ENCODE measurements at regions not wholly inside any gene's neighbourhood (a gene's known extent, or its start where the extent isn't known, plus 50 kb on each side); places are given as distances from the start of the nearest gene placed in this dataset.

DNA sequence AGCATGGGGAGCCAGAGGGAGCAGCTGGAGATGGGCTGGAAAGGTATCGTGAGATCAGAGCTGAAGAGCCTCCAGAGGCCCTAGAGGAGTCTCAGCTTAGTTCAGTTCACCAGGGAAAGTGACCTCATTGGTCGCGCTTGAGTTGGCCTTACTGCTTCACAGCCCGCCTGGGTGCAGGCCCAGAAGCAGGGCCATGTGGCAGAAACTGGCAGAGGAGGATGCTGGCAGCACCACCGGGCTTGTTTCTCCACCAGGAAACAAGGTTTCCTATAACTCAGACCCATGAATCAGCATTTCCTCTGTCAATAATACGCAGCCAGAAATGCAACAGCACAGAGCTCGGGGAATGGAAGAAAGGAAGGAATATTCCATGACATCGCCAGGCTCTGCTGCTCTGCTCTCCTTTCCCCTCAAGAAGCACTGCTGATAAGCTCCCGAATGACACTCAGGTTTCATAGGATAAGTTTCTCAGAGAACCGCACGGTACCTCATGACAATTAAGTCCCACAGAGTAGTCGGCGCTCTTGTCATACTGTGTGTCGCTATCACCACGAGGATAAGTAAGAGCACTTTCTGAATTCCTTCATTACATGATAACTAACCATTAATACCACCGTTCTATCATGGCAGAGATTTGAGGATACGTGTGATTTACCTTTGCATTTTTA, 147.1 kb upstream of the LPP start:
- Histone ChIP-seq H3K4me1 (ENCODE audit: control insufficient read depth in 4 of 4, insufficient read depth in 4 of 4, low read length in 3 of 4) (peaks cover 4 to 25% (median 23%) of the 10 kb centered on the region in 4 donors), H3K9me3 (ENCODE audit: control insufficient read depth in 4 of 4, low read length in 3 of 4) (peaks cover 0 to 9% (median 0%) of the 10 kb centered on the region in 4 donors), H3K27me3 (ENCODE audit: control insufficient read depth in 4 of 4, insufficient read depth in 4 of 4, low read length in 3 of 4) (no peaks in the 10 kb centered on the region), H3K9ac (ENCODE audit: low read depth in 1 of 2, low read length in 2 of 2) (no peak overlapping the region), H3K36me3 (ENCODE audit: control insufficient read depth in 4 of 4, insufficient read depth in 3 of 4, low read depth in 1 of 4, low read length in 3 of 4) (no peaks in the 10 kb centered on the region), H3K4me3 (ENCODE audit: low read depth in 1 of 3, low read length in 3 of 3) (no peak overlapping the region), H3K27ac (ENCODE audit: low read depth in 1 of 2, low read length in 2 of 2) (no peak overlapping the region)
- DNase-seq (ENCODE audit: low spot score), result no peak
- TF ChIP-seq RXRA (IDR thresholded peaks at IDR 0.05) (peak in 1 of 2 donors; percentile 8), ZBTB33 (IDR thresholded peaks at IDR 0.05) (no peak)
- 85% methylated on average over 17 of the region's 17 CpGs for WGBS

DNA sequence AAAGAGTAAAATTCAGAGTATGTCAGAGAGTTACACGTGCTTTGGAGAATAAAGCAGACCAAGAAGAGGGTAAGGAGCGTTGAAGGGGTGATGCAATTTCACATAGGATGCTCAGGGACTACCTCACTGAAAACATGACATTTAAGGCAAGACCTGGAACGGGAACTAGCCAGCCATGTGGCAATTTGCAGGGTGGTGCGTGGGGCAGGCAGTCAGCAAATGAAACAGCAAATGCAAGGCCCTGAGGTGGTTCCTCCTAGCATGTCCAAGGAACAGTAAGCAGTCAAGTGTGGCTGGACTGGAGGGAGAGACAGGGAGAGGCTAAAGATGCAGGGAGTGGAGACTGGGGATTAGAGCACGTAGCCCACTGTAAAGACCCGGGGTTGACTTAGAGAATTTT, 146.1 kb upstream of the LPP start:
- Histone ChIP-seq H3K36me3 (ENCODE audit: control insufficient read depth in 4 of 4, insufficient read depth in 3 of 4, low read depth in 1 of 4, low read length in 3 of 4) (no peaks in the 10 kb centered on the region), H3K27me3 (ENCODE audit: control insufficient read depth in 4 of 4, insufficient read depth in 4 of 4, low read length in 3 of 4) (no peaks in the 10 kb centered on the region), H3K9me3 (ENCODE audit: control insufficient read depth in 4 of 4, low read length in 3 of 4) (peaks cover 0 to 9% (median 0%) of the 10 kb centered on the region in 4 donors), H3K27ac (ENCODE audit: low read depth in 1 of 2, low read length in 2 of 2) (no peak overlapping the region), H3K4me3 (ENCODE audit: low read depth in 1 of 3, low read length in 3 of 3) (no peak overlapping the region), H3K4me1 (ENCODE audit: control insufficient read depth in 4 of 4, insufficient read depth in 4 of 4, low read length in 3 of 4) (peaks cover 1 to 14% (median 14%) of the 10 kb centered on the region in 4 donors), H3K9ac (ENCODE audit: low read depth in 1 of 2, low read length in 2 of 2) (no peak overlapping the region)
- 92% methylated on average over 6 of the region's 6 CpGs for WGBS
- DNase-seq (ENCODE audit: low spot score), result no peak
- TF ChIP-seq ZBTB33 (IDR thresholded peaks at IDR 0.05) (no peak), RAD21 (IDR thresholded peaks at IDR 0.05) (no peak)

DNA sequence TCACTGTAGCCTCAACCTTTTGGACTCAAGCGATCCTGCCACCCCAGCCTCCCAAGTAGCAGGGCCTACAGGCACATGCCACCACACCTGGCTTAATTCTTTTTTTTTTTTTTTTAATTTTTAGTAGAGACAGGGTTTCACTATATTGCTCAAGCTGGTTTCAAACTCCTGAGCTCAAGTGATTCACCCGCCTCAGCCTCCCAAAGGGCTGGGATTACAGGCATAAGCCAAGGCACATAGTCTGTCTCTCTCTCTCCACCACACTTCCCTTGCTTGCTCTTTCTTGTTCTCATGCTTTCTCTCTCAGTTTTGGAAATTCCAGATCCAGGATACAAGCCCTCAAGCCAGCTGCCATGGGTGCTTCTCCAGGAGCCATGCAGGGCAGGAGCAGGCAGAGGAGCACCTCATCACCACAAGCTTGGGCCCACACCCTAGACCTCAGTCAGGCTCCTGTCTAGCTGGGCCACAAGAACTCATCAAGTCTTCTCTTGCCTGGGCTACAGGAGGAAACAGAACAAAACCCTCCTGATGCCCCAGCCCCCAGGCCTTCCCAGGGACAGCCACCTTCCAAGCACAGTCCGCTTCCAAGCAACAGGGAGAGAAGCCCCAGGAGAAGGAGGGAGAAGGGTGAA, 145.3 kb upstream of the LPP start:
- no peak for DNase-seq (ENCODE audit: low spot score)
- Histone ChIP-seq H3K4me1 (ENCODE audit: control insufficient read depth in 4 of 4, insufficient read depth in 4 of 4, low read length in 3 of 4) (peaks cover 1 to 8% (median 6%) of the 10 kb centered on the region in 4 donors), H3K36me3 (ENCODE audit: control insufficient read depth in 4 of 4, insufficient read depth in 3 of 4, low read depth in 1 of 4, low read length in 3 of 4) (no peaks in the 10 kb centered on the region), H3K4me3 (ENCODE audit: low read depth in 1 of 3, low read length in 3 of 3) (no peak overlapping the region), H3K27ac (ENCODE audit: low read depth in 1 of 2, low read length in 2 of 2) (no peak overlapping the region), H3K9me3 (ENCODE audit: control insufficient read depth in 4 of 4, low read length in 3 of 4) (peaks cover 0 to 9% (median 0%) of the 10 kb centered on the region in 4 donors), H3K9ac (ENCODE audit: low read depth in 1 of 2, low read length in 2 of 2) (no peak overlapping the region), H3K27me3 (ENCODE audit: control insufficient read depth in 4 of 4, insufficient read depth in 4 of 4, low read length in 3 of 4) (no peaks in the 10 kb centered on the region)
- TF ChIP-seq YY1 (IDR thresholded peaks at IDR 0.05) (no peak), MAX (IDR thresholded peaks at IDR 0.05) (no peak), EGR1 (IDR thresholded peaks at IDR 0.05; ENCODE audit: low read depth in 2 of 2) (no peak)
- TF ChIP-seq, protein P1, sequence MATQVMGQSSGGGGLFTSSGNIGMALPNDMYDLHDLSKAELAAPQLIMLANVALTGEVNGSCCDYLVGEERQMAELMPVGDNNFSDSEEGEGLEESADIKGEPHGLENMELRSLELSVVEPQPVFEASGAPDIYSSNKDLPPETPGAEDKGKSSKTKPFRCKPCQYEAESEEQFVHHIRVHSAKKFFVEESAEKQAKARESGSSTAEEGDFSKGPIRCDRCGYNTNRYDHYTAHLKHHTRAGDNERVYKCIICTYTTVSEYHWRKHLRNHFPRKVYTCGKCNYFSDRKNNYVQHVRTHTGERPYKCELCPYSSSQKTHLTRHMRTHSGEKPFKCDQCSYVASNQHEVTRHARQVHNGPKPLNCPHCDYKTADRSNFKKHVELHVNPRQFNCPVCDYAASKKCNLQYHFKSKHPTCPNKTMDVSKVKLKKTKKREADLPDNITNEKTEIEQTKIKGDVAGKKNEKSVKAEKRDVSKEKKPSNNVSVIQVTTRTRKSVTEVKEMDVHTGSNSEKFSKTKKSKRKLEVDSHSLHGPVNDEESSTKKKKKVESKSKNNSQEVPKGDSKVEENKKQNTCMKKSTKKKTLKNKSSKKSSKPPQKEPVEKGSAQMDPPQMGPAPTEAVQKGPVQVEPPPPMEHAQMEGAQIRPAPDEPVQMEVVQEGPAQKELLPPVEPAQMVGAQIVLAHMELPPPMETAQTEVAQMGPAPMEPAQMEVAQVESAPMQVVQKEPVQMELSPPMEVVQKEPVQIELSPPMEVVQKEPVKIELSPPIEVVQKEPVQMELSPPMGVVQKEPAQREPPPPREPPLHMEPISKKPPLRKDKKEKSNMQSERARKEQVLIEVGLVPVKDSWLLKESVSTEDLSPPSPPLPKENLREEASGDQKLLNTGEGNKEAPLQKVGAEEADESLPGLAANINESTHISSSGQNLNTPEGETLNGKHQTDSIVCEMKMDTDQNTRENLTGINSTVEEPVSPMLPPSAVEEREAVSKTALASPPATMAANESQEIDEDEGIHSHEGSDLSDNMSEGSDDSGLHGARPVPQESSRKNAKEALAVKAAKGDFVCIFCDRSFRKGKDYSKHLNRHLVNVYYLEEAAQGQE (IDR thresholded peaks at IDR 0.05), result no peak
- TF ChIP-seq, protein P2, sequence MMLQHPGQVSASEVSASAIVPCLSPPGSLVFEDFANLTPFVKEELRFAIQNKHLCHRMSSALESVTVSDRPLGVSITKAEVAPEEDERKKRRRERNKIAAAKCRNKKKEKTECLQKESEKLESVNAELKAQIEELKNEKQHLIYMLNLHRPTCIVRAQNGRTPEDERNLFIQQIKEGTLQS (IDR thresholded peaks at IDR 0.05), result no peak
- WGBS, result 95% methylated on average over 3 of the region's 3 CpGs

All from liver (tissue), 7 donors.